ENCODE measurements at regions not wholly inside any gene's neighbourhood (a gene's known extent, or its start where the extent isn't known, plus 50 kb on each side); places are given as distances from the start of the nearest gene placed in this dataset.
"Not testable (repeated sequence)": the region's sequence is repeated elsewhere in the genome, so short reads cannot be mapped to it uniquely, and the experiment has no call there.

- DNase-seq (ENCODE audit: low read depth, low spot score) (no peak), FAIRE-seq (no peak)
- H3K9me1 ChIP-seq (ENCODE audit: control insufficient read depth, extremely low read depth, insufficient read depth, low read length) = no peaks in the 10 kb centered on the region
Measured at GRCh38 chr5:6076341-6077239, 301.8 kb downstream of the MED10 start.

GRCh38 chr5:6072488-6072887 is 305.9 kb downstream of the MED10 start:
- DNase-seq (ENCODE audit: low read depth, low spot score); dilution Hi-C loops (cut with MboI; ENCODE audit: extremely low pct_ligation_motif_present, low sequenced_read_pairs); H3K9me3 ChIP-seq (ENCODE audit: control insufficient read depth, low read depth, low read length); H3K4me1 ChIP-seq (ENCODE audit: control insufficient read depth, extremely low read depth, insufficient read depth, low read length); H3K27ac ChIP-seq (ENCODE audit: control insufficient read depth, insufficient read depth, low read length); H3K4me2 ChIP-seq (ENCODE audit: control insufficient read depth, extremely low read depth, insufficient read depth, low read depth, low read length); H2AFZ ChIP-seq (ENCODE audit: control insufficient read depth, low read length); FAIRE-seq; H4K20me1 ChIP-seq (ENCODE audit: control insufficient read depth, extremely low read depth, insufficient read depth, low read length); H3K79me2 ChIP-seq (ENCODE audit: control insufficient read depth, insufficient read depth, low read length); H3K9me1 ChIP-seq (ENCODE audit: control insufficient read depth, extremely low read depth, insufficient read depth, low read length); H3K9ac ChIP-seq (ENCODE audit: control insufficient read depth, extremely low read depth, insufficient read depth, low read length); H3K27me3 ChIP-seq (ENCODE audit: control insufficient read depth, extremely low read depth, insufficient read depth, low read length); H3K4me3 ChIP-seq (ENCODE audit: control insufficient read depth in 2 of 3, extremely low read depth in 1 of 3, insufficient read depth in 2 of 3, low read depth in 1 of 3, low read length in 3 of 3); H3K36me3 ChIP-seq (ENCODE audit: control insufficient read depth in 2 of 2, extremely low read depth in 1 of 2, insufficient read depth in 2 of 2, low read length in 2 of 2): not testable (repeated sequence)

More at GRCh38 chr5:6076341-6077239, 301.8 kb downstream of the MED10 start:
- Histone ChIP-seq H3K4me1 (ENCODE audit: control insufficient read depth, extremely low read depth, insufficient read depth, low read length) (no peaks in the 10 kb centered on the region), H3K27ac (ENCODE audit: control insufficient read depth, insufficient read depth, low read length) (no peak overlapping the region), H3K9ac (ENCODE audit: control insufficient read depth, extremely low read depth, insufficient read depth, low read length) (no peak overlapping the region), H2AFZ (ENCODE audit: control insufficient read depth, low read length) (no peak overlapping the region), H3K27me3 (ENCODE audit: control insufficient read depth, extremely low read depth, insufficient read depth, low read length) (no peaks in the 10 kb centered on the region), H3K36me3 (ENCODE audit: control insufficient read depth in 2 of 2, extremely low read depth in 1 of 2, insufficient read depth in 2 of 2, low read length in 2 of 2) (no peaks in the 10 kb centered on the region), H4K20me1 (ENCODE audit: control insufficient read depth, extremely low read depth, insufficient read depth, low read length) (no peaks in the 10 kb centered on the region), H3K4me3 (ENCODE audit: control insufficient read depth in 2 of 3, extremely low read depth in 1 of 3, insufficient read depth in 2 of 3, low read depth in 1 of 3, low read length in 3 of 3) (no peak overlapping the region), H3K4me2 (ENCODE audit: control insufficient read depth, extremely low read depth, insufficient read depth, low read depth, low read length) (no peak overlapping the region), H3K79me2 (ENCODE audit: control insufficient read depth, insufficient read depth, low read length) (no peaks in the 10 kb centered on the region), H3K9me3 (ENCODE audit: control insufficient read depth, low read depth, low read length) (peaks cover 2% of the 10 kb centered on the region)
- TF ChIP-seq CTCF (optimal IDR thresholded peaks at IDR 0.05 in 1 of 3, IDR thresholded peaks at IDR 0.05 in 1 of 3, conservative IDR thresholded peaks at IDR 0.05 in 1 of 3; ENCODE audit: extremely low read depth in 1 of 3, insufficient read depth in 2 of 3, low read length in 3 of 3) = no peak
- TF ChIP-seq EZH2 (IDR thresholded peaks at IDR 0.05; ENCODE audit: low read length) = no peak
- dilution Hi-C loops (cut with MboI; ENCODE audit: extremely low pct_ligation_motif_present, low sequenced_read_pairs) = no loop called here

All from keratinocyte (primary cell).